Activated naive CD4-positive, alpha-beta T cell treated with anti-CD3 and anti-CD28 coated beads for 36 hours (primary cell): ENCODE measurements at regions not wholly inside any gene's neighbourhood (a gene's known extent, or its start where the extent isn't known, plus 50 kb on each side); places are given as distances from the start of the nearest gene placed in this dataset.

Experiments used
- CTCF ChIA-PET: fragments of 350-600 bp; sonication (Branson Sonifier 250); formaldehyde crosslinking; loops from one replicate; lab custom pipeline; 2021; ENCODE audit warnings: antibody characterized with exemption; lab: Charles Lee
- DNase-seq: peaks from one replicate; pipeline ENCODE4 v3.0.0-alpha.2; 2020
- H3K27ac Mint-ChIP-seq: one replicate; pipeline ENCODE4 v1.8.0; 2021; ENCODE audit warnings: mild to moderate bottlenecking, mixed read lengths
- H3K27me3 Mint-ChIP-seq: one replicate; pipeline ENCODE4 v1.8.0; 2021; ENCODE audit warnings: low read depth, mixed read lengths
- H3K36me3 Mint-ChIP-seq: one replicate; pipeline ENCODE4 v1.8.0; 2021; ENCODE audit warnings: low read depth, mixed read lengths
- H3K4me1 Mint-ChIP-seq: one replicate; pipeline ENCODE4 v1.8.0; 2021; ENCODE audit warnings: low read depth, mixed read lengths
- H3K4me3 Mint-ChIP-seq: one replicate; pipeline ENCODE4 v1.8.0; 2021; ENCODE audit warnings: mild to moderate bottlenecking, moderate library complexity, mixed read lengths
- H3K9me3 Mint-ChIP-seq: one replicate; pipeline ENCODE4 v1.8.0; 2021; ENCODE audit warnings: mixed read lengths
- intact Hi-C: fragments of 100-400 bp; cut with micrococcal nuclease; formaldehyde crosslinking; loops from one replicate; pipeline ENCODE4 v1.15.1; 2023

DNA sequence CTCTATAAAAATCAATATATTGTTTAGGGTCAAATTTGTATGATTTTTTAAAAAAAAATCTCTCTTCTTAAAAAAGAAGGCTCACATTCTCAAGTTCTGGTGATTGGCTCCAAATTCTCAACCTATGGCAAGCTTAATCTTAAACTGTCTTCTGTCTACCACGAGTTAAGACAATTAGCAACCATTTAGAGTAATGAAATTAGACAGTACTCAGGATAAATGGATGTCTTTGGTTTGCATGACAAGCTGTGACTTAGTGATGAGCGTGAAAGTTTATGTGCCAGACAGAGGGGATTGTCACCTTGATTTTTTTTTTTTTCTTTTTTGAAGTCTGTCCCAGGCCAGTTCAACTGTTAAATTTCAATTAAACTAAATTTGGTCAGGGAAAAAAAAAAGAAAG lies 1632.3 kb downstream of the MAT2B start:
- Mint-ChIP-seq H3K27ac (no peak overlapping the region), H3K4me3 (no peak overlapping the region), H3K9me3 (no peaks in the 10 kb centered on the region), H3K27me3 (no peaks in the 10 kb centered on the region), H3K4me1 (no peaks in the 10 kb centered on the region), H3K36me3 (no peaks in the 10 kb centered on the region)
- DNase-seq, result no peak
- CTCF ChIA-PET, result no interaction called here
- intact Hi-C loops, result no loop called here

DNA sequence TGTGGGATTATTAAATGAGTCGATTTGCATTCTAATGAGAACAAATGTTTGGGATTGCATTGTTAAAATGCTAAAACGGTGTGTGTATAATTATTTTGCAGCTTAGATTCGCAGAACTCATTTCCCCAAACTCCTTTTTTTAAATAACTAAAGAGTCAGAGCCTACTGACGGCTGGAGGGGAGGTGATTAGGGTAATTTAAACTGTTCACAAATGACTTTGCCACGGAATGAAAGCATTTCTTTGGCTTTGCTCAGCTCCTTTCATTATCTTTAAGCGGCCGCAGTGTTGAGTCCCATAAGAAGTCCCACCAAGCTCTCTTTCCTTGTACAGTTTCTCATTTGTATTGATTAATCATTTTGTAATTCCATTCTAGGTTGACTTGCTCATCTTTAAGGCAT lies 1632.8 kb downstream of the MAT2B start:
- H3K4me3 Mint-ChIP-seq, result no peak overlapping the region
- H3K4me1 Mint-ChIP-seq, result no peaks in the 10 kb centered on the region
- H3K27ac Mint-ChIP-seq, result no peak overlapping the region
- CTCF ChIA-PET, result no interaction called here
- no peaks in the 10 kb centered on the region for H3K36me3 Mint-ChIP-seq
- H3K27me3 Mint-ChIP-seq, result no peaks in the 10 kb centered on the region
- H3K9me3 Mint-ChIP-seq, result no peaks in the 10 kb centered on the region
- DNase-seq, result no peak
- intact Hi-C loops, result no loop called here

DNA sequence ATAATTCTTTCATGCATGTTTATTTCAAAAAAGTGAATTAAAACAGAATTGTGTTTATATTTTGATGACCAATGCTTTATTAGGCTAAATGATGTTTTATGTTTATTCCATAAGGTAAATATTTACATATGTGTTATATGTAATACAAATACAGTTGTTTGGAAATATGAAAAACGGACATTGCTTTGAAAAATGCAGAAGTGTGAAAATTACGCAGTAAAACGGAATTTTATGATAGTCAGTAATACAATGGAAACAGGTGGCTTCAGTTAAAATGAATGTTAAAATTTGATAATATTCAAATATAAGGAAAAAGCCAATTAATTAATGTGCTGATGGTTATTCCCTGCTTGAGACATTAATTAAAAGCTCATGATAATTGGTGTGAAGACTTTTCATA lies 1633.8 kb downstream of the MAT2B start:
- CTCF ChIA-PET, result interaction anchor here (0.7 kb wide), 1 partner anchor 1118 kb away, joined by 3 read pairs; no protein-coding TSS in a partner anchor
- Mint-ChIP-seq H3K27me3 (no peaks in the 10 kb centered on the region), H3K4me1 (no peaks in the 10 kb centered on the region), H3K9me3 (no peaks in the 10 kb centered on the region), H3K4me3 (no peak overlapping the region), H3K27ac (no peak overlapping the region), H3K36me3 (no peaks in the 10 kb centered on the region)
- intact Hi-C loops, result no loop called here
- no peak for DNase-seq

DNA sequence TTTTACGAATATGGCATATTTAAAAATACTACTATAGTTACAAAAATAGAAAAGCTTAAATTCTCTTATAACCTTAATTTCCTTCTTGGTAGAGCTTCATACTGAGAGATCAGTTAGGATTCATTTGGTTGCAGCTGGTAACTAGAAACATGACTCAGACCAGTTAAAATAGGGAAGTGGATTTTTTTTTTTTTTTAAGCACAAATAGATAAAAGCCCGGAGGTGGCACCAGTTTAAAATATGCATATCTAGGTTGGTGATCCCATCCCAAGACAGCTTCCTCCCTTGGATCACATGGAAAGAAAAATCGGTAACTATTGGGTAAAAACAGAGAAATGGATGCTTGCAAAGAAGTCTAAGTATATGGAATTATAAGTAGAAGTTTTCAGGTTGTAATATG lies 1634.3 kb downstream of the MAT2B start:
- CTCF ChIA-PET, result interaction anchor here (0.7 kb wide), 1 partner anchor 1119 kb away, joined by 3 read pairs; no protein-coding TSS in a partner anchor
- DNase-seq, result no peak

DNA sequence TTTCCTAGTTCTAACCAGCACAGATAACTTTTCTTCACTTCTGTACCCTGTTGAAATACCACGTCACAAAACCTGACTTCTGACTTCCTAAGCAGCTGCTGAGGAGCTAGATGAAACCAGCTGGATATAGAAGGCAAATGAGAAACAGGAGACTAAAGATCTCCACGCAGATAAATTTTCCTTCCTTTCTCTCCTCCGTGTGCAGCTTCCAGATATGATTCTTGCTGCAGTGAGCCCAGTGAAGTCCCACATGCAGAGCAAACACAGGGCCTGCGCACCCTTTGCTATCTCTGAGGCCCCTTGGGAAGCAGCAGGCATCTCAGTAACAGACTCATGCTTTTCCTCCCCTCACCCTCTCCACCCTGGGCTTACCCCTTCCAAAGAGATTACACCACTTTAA lies 1638.3 kb downstream of the MAT2B start:
- Mint-ChIP-seq H3K36me3 (no peaks in the 10 kb centered on the region), H3K4me3 (no peak overlapping the region), H3K27ac (no peak overlapping the region), H3K9me3 (peaks cover 7% of the 10 kb centered on the region), H3K27me3 (no peaks in the 10 kb centered on the region), H3K4me1 (no peaks in the 10 kb centered on the region)
- CTCF ChIA-PET, result no interaction called here
- DNase-seq, result no peak
- intact Hi-C loops, result no loop called here

More for the DNA sequence above, 1634.3 kb downstream of the MAT2B start:
- no peak overlapping the region for H3K4me3 Mint-ChIP-seq
- H3K36me3 Mint-ChIP-seq, result no peaks in the 10 kb centered on the region
- H3K27ac Mint-ChIP-seq, result no peak overlapping the region
- no peaks in the 10 kb centered on the region for H3K9me3 Mint-ChIP-seq
- H3K4me1 Mint-ChIP-seq, result no peaks in the 10 kb centered on the region
- intact Hi-C loops, result no loop called here
- H3K27me3 Mint-ChIP-seq, result no peaks in the 10 kb centered on the region

DNA sequence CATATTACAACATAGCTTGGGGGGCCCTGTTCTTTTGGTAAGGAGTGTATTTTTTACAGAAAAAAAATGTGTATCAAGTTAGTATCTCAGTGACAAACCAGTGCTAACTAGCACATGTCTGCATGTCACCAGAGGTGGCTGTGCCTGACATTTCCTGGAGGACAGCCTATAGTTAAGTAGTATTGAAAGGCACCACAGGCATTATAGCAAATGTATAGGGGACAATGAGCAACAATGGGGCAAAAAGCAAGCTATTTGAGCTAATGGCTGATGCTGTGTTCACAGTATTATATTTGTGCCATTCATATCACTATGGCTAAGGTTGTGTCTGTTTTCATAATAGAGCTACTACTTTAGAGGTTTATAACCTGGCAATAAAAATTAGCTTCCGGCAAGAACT lies 1644.0 kb downstream of the MAT2B start:
- no peaks in the 10 kb centered on the region for H3K4me1 Mint-ChIP-seq
- CTCF ChIA-PET, result no interaction called here
- no peak for DNase-seq
- H3K36me3 Mint-ChIP-seq, result no peaks in the 10 kb centered on the region
- H3K4me3 Mint-ChIP-seq, result no peak overlapping the region
- H3K9me3 Mint-ChIP-seq, result peaks cover 7% of the 10 kb centered on the region
- no peaks in the 10 kb centered on the region for H3K27me3 Mint-ChIP-seq
- intact Hi-C loops, result no loop called here
- H3K27ac Mint-ChIP-seq, result no peak overlapping the region

DNA sequence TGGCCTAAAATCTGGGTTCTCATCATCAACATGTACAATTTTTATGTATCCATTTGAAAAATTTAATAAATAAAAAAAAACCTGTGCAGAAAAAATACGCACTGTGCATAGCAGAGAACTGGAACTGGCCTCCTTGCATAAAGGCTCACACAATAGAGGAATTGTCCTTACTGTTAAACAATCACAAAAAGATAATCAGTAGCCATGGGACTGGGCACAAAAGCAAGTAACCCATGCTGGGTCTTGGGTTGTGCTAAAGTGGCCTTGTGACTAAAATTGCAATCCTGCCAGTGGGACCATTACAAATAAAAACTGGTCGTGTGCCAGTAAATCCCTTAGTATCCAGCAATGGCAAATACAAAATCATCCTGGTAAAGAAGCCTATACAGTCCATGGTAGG lies 1646.6 kb downstream of the MAT2B start:
- H3K4me3 Mint-ChIP-seq, result no peak overlapping the region
- no peak overlapping the region for H3K27ac Mint-ChIP-seq
- CTCF ChIA-PET, result no interaction called here
- intact Hi-C loops, result no loop called here
- H3K27me3 Mint-ChIP-seq, result no peaks in the 10 kb centered on the region
- H3K36me3 Mint-ChIP-seq, result no peaks in the 10 kb centered on the region
- peaks cover 7% of the 10 kb centered on the region for H3K9me3 Mint-ChIP-seq
- no peaks in the 10 kb centered on the region for H3K4me1 Mint-ChIP-seq
- no peak for DNase-seq

DNA sequence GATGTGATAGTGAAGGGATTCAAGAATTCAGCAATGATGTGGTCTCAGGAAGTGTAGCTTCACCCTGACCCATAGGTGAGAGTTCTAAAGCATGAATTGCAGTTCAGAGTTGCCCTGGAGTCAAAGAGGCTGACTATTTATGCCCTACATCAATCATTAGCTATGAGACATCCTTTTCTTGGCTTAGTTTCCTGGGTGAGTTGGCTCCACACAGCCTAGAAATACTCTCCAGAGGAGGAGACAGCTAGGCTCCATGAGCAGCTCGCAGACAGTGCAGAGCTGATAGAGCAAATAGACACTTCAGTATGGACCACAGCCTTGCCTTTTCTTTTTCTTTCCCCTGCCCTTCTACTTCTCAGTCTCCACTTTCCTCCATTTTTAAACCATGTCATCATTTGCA lies 1651.8 kb downstream of the MAT2B start:
- Mint-ChIP-seq H3K27ac (no peak overlapping the region), H3K9me3 (peaks cover 2% of the 10 kb centered on the region), H3K4me3 (no peak overlapping the region), H3K36me3 (no peaks in the 10 kb centered on the region), H3K27me3 (no peaks in the 10 kb centered on the region), H3K4me1 (no peaks in the 10 kb centered on the region)
- CTCF ChIA-PET, result interaction anchor here (0.6 kb wide), 1 partner anchor 47 kb away, joined by 3 read pairs; no protein-coding TSS in a partner anchor
- intact Hi-C loops, result no loop called here
- no peak for DNase-seq

DNA sequence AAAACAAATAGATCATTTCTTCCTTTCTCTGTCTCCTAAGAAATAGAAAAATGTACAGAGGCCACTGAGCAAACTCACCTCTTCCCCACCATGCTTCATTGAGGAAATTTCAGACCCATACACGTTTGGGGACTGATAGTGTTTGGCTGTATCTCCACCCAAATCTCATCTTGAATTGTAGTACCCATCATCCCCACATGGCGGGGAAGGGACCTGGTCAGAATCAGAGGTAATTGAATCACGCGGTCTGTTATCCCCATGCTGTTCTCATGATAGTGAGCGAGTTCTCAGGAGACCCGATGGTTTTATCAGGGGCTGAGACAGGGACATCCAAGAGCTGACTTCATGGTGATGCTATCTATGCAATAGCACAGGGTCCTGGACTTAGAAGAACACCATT lies 1655.8 kb downstream of the MAT2B start:
- CTCF ChIA-PET, result no interaction called here
- no peak overlapping the region for H3K27ac Mint-ChIP-seq
- no peak overlapping the region for H3K4me3 Mint-ChIP-seq
- peaks cover 2% of the 10 kb centered on the region for H3K9me3 Mint-ChIP-seq
- intact Hi-C loops, result no loop called here
- H3K4me1 Mint-ChIP-seq, result no peaks in the 10 kb centered on the region
- no peak for DNase-seq
- no peaks in the 10 kb centered on the region for H3K27me3 Mint-ChIP-seq
- no peaks in the 10 kb centered on the region for H3K36me3 Mint-ChIP-seq

DNA sequence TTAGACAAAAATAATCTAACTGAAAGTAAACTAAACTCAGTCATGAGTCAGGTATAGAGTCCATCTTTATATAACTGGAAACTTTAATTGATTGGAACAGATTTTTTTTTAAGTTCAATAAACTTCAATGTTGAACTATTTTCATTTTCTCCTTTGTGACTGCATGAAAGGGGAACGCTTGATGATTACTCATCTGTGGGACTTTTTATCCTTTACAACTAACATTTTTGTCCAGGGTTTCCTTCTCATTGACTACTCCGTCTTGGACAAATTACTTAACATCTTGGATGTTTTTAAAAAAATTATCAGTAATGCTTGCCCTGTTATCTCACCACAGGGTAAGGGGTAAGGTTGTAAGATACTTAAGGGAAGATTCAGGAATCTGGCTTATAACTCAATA lies 1658.4 kb downstream of the MAT2B start:
- no peak overlapping the region for H3K4me3 Mint-ChIP-seq
- intact Hi-C loops, result no loop called here
- H3K9me3 Mint-ChIP-seq, result no peaks in the 10 kb centered on the region
- no peak for DNase-seq
- no peaks in the 10 kb centered on the region for H3K4me1 Mint-ChIP-seq
- no peaks in the 10 kb centered on the region for H3K27me3 Mint-ChIP-seq
- H3K27ac Mint-ChIP-seq, result no peak overlapping the region
- no peaks in the 10 kb centered on the region for H3K36me3 Mint-ChIP-seq
- CTCF ChIA-PET, result no interaction called here

DNA sequence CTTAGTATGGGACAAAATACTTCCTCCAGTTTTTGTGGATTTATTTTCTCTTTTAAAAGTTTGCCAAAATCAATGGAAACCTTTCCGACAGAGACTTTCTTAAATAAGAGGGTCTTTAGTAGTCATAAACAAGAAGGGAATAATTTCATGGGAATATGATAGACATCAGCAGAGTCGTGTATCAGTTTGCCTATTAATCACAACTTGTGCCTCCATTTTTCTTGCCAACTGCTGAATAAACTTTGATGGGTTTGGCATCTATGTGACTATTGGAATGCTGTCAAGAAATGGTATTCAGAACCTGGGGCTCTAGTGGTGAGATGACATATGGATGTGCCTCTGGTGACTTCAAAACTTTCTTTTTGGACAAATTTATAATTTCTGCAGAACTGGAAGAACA lies 1668.2 kb downstream of the MAT2B start:
- Mint-ChIP-seq H3K27me3 (no peaks in the 10 kb centered on the region), H3K27ac (no peak overlapping the region), H3K36me3 (no peaks in the 10 kb centered on the region), H3K4me1 (no peaks in the 10 kb centered on the region), H3K9me3 (peaks cover 2% of the 10 kb centered on the region), H3K4me3 (no peak overlapping the region)
- CTCF ChIA-PET, result no interaction called here
- intact Hi-C loops, result no loop called here
- DNase-seq, result no peak

DNA sequence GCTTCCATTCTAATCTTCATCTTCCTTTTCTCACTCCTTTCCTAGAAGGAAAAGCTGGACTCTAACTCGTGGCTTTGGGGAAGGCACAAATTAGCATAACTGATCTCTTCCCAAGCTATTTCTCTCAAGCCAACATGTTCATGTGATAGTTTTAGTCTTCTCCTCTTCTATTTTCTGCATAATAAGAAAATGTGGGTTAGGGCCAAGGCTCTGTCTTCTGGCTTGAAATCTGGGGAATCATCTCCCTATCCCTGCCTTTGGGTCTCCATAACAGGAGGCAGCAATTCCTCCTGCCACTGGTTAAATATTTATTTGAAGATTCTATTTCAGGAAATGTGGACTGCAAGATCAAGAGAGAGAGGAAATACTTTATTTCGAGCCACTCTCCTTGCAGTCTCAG lies 1669.6 kb downstream of the MAT2B start:
- no peaks in the 10 kb centered on the region for H3K27me3 Mint-ChIP-seq
- H3K36me3 Mint-ChIP-seq, result no peaks in the 10 kb centered on the region
- DNase-seq, result no peak
- no peak overlapping the region for H3K4me3 Mint-ChIP-seq
- peaks cover 3% of the 10 kb centered on the region for H3K9me3 Mint-ChIP-seq
- intact Hi-C loops, result no loop called here
- no peaks in the 10 kb centered on the region for H3K4me1 Mint-ChIP-seq
- CTCF ChIA-PET, result no interaction called here
- H3K27ac Mint-ChIP-seq, result no peak overlapping the region

DNA sequence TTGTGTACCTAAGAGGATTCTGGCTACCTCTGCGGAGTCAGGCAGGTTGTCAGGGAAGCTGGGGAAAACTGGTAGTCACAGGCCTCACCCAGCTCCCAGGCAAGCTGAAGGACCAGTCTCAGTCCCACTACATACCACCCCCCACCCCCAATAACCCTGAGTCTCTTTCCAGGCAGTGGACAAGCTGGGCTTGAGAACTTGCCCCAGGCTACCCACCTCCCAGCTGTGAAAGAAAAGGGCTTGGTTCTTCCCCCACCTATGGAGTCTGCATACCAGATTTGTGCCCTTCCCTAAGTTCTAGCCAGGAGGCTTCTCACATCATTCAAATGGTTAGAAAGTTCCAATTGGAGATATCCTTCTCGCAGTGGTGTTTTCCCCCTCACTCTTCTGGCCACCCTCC lies 1678.8 kb downstream of the MAT2B start:
- Mint-ChIP-seq H3K4me1 (no peaks in the 10 kb centered on the region), H3K4me3 (no peak overlapping the region), H3K27ac (no peak overlapping the region), H3K36me3 (no peaks in the 10 kb centered on the region), H3K27me3 (no peaks in the 10 kb centered on the region), H3K9me3 (peaks cover 12% of the 10 kb centered on the region)
- no peak for DNase-seq
- CTCF ChIA-PET, result no interaction called here
- intact Hi-C loops, result no loop called here

DNA sequence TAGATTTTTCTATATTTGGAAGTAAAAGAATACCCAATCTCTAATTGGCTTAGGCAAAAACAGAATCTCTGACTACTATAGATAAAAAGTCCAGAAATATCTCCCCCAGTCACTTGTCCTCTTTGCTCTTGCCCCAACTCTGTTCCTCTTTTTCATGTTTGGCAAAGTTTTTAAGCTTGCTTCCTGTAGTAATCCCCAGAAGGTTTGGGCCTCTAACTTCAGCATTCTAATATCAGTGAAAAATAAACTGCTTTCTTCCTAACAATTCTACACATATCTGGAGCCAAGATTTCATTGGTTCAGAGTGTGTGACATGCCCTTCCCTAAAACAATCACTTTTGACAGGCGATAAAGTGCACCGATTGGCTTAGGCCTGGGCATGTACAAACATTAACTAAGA lies 1680.3 kb downstream of the MAT2B start:
- no peaks in the 10 kb centered on the region for H3K36me3 Mint-ChIP-seq
- CTCF ChIA-PET, result no interaction called here
- no peak overlapping the region for H3K4me3 Mint-ChIP-seq
- no peak overlapping the region for H3K27ac Mint-ChIP-seq
- no peaks in the 10 kb centered on the region for H3K27me3 Mint-ChIP-seq
- intact Hi-C loops, result no loop called here
- no peaks in the 10 kb centered on the region for H3K4me1 Mint-ChIP-seq
- peaks cover 12% of the 10 kb centered on the region for H3K9me3 Mint-ChIP-seq
- no peak for DNase-seq
